ENCODE measurements at regions not wholly inside any gene's neighbourhood (a gene's known extent, or its start where the extent isn't known, plus 50 kb on each side); places are given as distances from the start of the nearest gene placed in this dataset.

DNA sequence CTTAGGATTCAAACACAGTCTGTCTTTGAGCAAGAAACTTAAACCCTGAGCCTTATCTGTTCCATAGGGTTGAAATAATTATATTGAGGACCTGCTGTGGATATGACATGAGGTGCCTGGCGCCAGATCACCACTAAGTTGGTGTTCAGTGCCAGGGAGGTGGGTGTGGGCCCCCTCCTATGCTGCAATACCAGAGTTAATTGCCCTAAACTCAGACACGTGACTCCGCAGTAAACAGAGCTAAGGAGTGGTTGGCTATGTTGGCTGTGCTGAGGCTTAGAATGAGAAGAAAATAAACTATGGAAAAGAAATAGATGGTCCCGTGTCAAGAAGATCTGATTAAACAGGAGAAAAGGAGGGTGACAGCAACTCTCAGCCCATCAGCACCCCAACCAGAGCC is 419.4 kb upstream of the JARID2 start:
- TF ChIP-seq POLR2A (IDR thresholded peaks at IDR 0.05; ENCODE audit: low read length) = no peak
- no peak for TF ChIP-seq GATA1 (IDR thresholded peaks at IDR 0.05; ENCODE audit: low read depth, low read length)

Data from erythroblast (primary cell).